WTC11 (cell line): ENCODE measurements at regions not wholly inside any gene's neighbourhood (a gene's known extent, or its start where the extent isn't known, plus 50 kb on each side); places are given as distances from the start of the nearest gene placed in this dataset.

Experiments
- ATAC-seq: fragments of 200-7000 bp; cut with Tn5 transposase; 2 replicates; pipeline ENCODE4 v1.10.0; 2021; ENCODE audit warnings: mild to moderate bottlenecking, moderate library complexity
- CTCF ChIA-PET: fragments of 300-600 bp; sonication (Branson Sonifier 250); formaldehyde crosslinking; loops from one replicate; lab custom pipeline; 2021; ENCODE audit warnings: antibody characterized with exemption; lab: Charles Lee
- POLR2A ChIA-PET: fragments of 350-600 bp; sonication (Branson Sonifier 250); formaldehyde crosslinking; loops from one replicate; lab custom pipeline; 2021; ENCODE audit warnings: antibody characterized with exemption; lab: Charles Lee
- DNase-seq: peaks from one replicate; pipeline ENCODE4 v3.0.0; 2021; ENCODE audit warnings: low spot score
- H3K27ac Mint-ChIP-seq: 2 replicates; pipeline ENCODE4 v1.8.0; 2021; ENCODE audit warnings: mixed read lengths
- H3K27me3 Mint-ChIP-seq: 2 replicates; pipeline ENCODE4 v1.8.0; 2021; ENCODE audit warnings: low read depth, mild to moderate bottlenecking, moderate library complexity, mixed read lengths
- H3K36me3 Mint-ChIP-seq: 2 replicates; pipeline ENCODE4 v1.8.0; 2021; ENCODE audit warnings: mixed read lengths
- H3K4me1 Mint-ChIP-seq: 2 replicates; pipeline ENCODE4 v1.8.0; 2022; ENCODE audit warnings: mixed read lengths
- H3K4me3 Mint-ChIP-seq: 2 replicates; pipeline ENCODE4 v1.8.0; 2021; ENCODE audit warnings: mild to moderate bottlenecking, moderate library complexity, mixed read lengths
- H3K9me3 Mint-ChIP-seq: 2 replicates; pipeline ENCODE4 v1.8.0; 2021; ENCODE audit warnings: mixed read lengths
- ATF6 ChIP-seq: sonication (generic); formaldehyde crosslinking; IDR thresholded peaks from 2 replicates; pipeline ENCODE4 v1.8.1; 2023; ENCODE audit warnings: mild to moderate bottlenecking, missing genetic modification reagents
- CTCF ChIP-seq: fragments of 200-600 bp; IDR thresholded peaks from 2 replicates; pipeline ENCODE4 v1.8.0; 2022; ENCODE audit warnings: antibody characterized with exemption
- E2F4 ChIP-seq: sonication (generic); formaldehyde crosslinking; IDR thresholded peaks from 2 replicates; pipeline ENCODE4 v1.8.1; 2022; ENCODE audit warnings: low read depth, mild to moderate bottlenecking, moderate library complexity, missing genetic modification reagents, borderline replicate concordance
- GABPB1 ChIP-seq: sonication (generic); formaldehyde crosslinking; IDR thresholded peaks from 2 replicates; pipeline ENCODE4 v1.8.1; 2023; ENCODE audit warnings: mild to moderate bottlenecking, missing genetic modification reagents
- HMGA2 ChIP-seq: fragments of 250-450 bp; sonication (Bioruptor Pico); IDR thresholded peaks from 2 replicates; pipeline ENCODE4 v1.4.0; 2021; ENCODE audit warnings: mild to moderate bottlenecking, moderate library complexity
- IRF2 ChIP-seq: sonication (generic); formaldehyde crosslinking; IDR thresholded peaks from 2 replicates; pipeline ENCODE4 v1.8.0; 2022; ENCODE audit warnings: low read depth, missing genetic modification reagents, borderline replicate concordance
- MLX ChIP-seq: sonication (generic); formaldehyde crosslinking; IDR thresholded peaks from 2 replicates; pipeline ENCODE4 v1.8.1; 2023; ENCODE audit warnings: mild to moderate bottlenecking, missing genetic modification reagents, moderate library complexity
- NFATC4 ChIP-seq: fragments of 250-450 bp; sonication (Bioruptor Pico); IDR thresholded peaks from 2 replicates; pipeline ENCODE4 v1.9.0; 2021; ENCODE audit warnings: mild to moderate bottlenecking
- NFE2L1 ChIP-seq: sonication (generic); formaldehyde crosslinking; IDR thresholded peaks from 2 replicates; pipeline ENCODE4 v1.8.1; 2023; ENCODE audit warnings: missing genetic modification reagents
- NFYB ChIP-seq: sonication (generic); formaldehyde crosslinking; conservative IDR thresholded peaks from 2 replicates; pipeline ENCODE4 v1.8.0; 2022; ENCODE audit warnings: low read depth, missing genetic modification reagents
- NR2C2 ChIP-seq: sonication (generic); formaldehyde crosslinking; IDR thresholded peaks from 2 replicates; pipeline ENCODE4 v1.8.0; 2022; ENCODE audit warnings: mild to moderate bottlenecking, missing genetic modification reagents
- TF ChIP-seq, protein P1 (sequence below): fragments of 250-450 bp; sonication (Bioruptor Pico); IDR thresholded peaks from 2 replicates; pipeline ENCODE4 v1.9.0; 2021; ENCODE audit warnings: mild to moderate bottlenecking
- TF ChIP-seq, protein P2 (sequence below): sonication (generic); formaldehyde crosslinking; IDR thresholded peaks from 2 replicates; pipeline ENCODE4 v1.8.0; 2023; ENCODE audit warnings: mild to moderate bottlenecking, missing genetic modification reagents

DNA sequence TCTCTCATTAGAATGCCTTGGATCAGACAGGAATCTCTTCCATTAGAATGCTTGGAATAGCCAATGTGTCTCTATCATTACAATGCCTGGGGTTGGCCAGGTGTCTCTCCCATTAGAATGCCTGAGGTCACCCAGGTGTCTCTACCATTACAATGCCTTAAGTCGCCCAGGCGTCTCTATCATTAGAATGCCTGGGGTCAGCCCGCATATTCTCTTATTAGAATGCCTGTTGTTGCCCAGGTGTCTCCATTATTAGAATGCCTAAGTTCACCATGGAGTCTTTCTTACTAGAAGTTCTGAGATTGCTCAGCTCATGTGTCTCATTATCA is 60.2 kb downstream of the RNF187 start:
- TF ChIP-seq NFE2L1 (CRISPR knock-in tag) (no peak), ATF6 (CRISPR knock-in tag) (no peak), NFATC4 (CRISPR knock-in tag) (no peak)
- TF ChIP-seq, all 79 proteins: peak for 0
- peaks cover 100% of the 10 kb centered on the region for H3K27me3 Mint-ChIP-seq

DNA sequence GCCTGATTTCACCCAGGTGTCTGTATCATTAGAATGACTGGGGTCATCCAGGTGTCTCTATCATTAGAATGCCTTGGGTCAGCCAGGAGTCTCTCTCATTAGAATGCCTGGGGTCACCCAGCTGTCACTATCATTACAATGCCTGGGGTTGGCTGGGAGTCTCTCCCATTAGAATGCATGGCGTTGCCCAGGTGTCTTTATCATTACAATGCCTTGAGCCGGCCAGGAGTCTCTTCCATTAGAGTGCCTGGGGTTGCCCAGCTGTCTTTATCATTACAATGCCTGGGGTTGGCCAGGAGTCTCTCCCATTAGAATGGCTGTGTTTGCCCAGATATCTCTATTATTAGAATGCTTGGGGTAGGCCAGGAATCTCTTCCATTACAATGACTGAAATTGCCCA is 61.6 kb downstream of the RNF187 start:
- peaks cover 100% of the 10 kb centered on the region for H3K27me3 Mint-ChIP-seq
- ChIA-PET POLR2A (no interaction called here), CTCF (no interaction called here)

More for the DNA sequence above, 60.2 kb downstream of the RNF187 start:
- ChIA-PET CTCF (no interaction called here), POLR2A (no interaction called here)
- H3K9me3 Mint-ChIP-seq, result peaks cover 24% of the 10 kb centered on the region
- H3K4me3 Mint-ChIP-seq, result no peak overlapping the region
- ATAC-seq, result no peak
- no peaks in the 10 kb centered on the region for H3K4me1 Mint-ChIP-seq
- no peaks in the 10 kb centered on the region for H3K36me3 Mint-ChIP-seq
- no peak for DNase-seq
- no peak overlapping the region for H3K27ac Mint-ChIP-seq

More for the DNA sequence above, 61.6 kb downstream of the RNF187 start:
- no peaks in the 10 kb centered on the region for H3K4me1 Mint-ChIP-seq
- H3K4me3 Mint-ChIP-seq, result no peak overlapping the region
- no peak overlapping the region for H3K27ac Mint-ChIP-seq
- peak; percentile 51 for DNase-seq
- H3K36me3 Mint-ChIP-seq, result no peaks in the 10 kb centered on the region
- H3K9me3 Mint-ChIP-seq, result peaks cover 21% of the 10 kb centered on the region
- ATAC-seq, result peak; percentile 90
- TF ChIP-seq MLX (CRISPR knock-in tag) (no peak), HMGA2 (CRISPR knock-in tag) (no peak), NFYB (CRISPR knock-in tag) (no peak), E2F4 (CRISPR knock-in tag) (no peak), NR2C2 (no peak), CTCF (no peak), GABPB1 (CRISPR knock-in tag) (no peak), IRF2 (CRISPR knock-in tag) (no peak)
- TF ChIP-seq, protein P1, sequence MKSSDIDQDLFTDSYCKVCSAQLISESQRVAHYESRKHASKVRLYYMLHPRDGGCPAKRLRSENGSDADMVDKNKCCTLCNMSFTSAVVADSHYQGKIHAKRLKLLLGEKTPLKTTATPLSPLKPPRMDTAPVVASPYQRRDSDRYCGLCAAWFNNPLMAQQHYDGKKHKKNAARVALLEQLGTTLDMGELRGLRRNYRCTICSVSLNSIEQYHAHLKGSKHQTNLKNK, result no peak
- TF ChIP-seq, protein P2, sequence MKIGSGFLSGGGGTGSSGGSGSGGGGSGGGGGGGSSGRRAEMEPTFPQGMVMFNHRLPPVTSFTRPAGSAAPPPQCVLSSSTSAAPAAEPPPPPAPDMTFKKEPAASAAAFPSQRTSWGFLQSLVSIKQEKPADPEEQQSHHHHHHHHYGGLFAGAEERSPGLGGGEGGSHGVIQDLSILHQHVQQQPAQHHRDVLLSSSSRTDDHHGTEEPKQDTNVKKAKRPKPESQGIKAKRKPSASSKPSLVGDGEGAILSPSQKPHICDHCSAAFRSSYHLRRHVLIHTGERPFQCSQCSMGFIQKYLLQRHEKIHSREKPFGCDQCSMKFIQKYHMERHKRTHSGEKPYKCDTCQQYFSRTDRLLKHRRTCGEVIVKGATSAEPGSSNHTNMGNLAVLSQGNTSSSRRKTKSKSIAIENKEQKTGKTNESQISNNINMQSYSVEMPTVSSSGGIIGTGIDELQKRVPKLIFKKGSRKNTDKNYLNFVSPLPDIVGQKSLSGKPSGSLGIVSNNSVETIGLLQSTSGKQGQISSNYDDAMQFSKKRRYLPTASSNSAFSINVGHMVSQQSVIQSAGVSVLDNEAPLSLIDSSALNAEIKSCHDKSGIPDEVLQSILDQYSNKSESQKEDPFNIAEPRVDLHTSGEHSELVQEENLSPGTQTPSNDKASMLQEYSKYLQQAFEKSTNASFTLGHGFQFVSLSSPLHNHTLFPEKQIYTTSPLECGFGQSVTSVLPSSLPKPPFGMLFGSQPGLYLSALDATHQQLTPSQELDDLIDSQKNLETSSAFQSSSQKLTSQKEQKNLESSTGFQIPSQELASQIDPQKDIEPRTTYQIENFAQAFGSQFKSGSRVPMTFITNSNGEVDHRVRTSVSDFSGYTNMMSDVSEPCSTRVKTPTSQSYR (CRISPR knock-in tag), result no peak
